ENCODE measurements at regions not wholly inside any gene's neighbourhood (a gene's known extent, or its start where the extent isn't known, plus 50 kb on each side); places are given as distances from the start of the nearest gene placed in this dataset.

DNA sequence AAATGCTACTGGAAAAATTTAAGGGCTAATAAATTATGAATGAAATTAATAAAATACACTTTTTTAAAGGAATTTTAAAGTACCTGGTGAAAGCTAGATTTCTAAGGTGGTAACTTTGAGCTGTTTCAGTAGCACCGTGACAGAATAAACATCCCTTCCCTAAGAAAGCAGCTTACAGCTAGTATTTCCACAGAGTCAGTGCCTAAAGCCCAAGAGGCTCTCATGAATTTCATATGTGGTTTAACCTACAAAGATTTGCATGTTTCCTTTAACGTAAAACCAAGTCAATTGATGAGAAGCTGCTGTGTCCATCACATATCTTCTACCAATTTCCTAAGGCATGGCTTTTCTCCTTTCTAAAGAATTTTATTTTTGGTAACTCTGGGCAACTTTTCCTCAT is 56.8 kb downstream of the IFNG start:
- Histone ChIP-seq H3K27ac (no peak overlapping the region), H3K27me3 (peaks cover 0 to 4% (median 0%) of the 10 kb centered on the region in 11 experiments; a peak in 1 of 22 replicates), H4K20me1 (no peaks in the 10 kb centered on the region), H3K4me1 (peaks cover 0 to 24% (median 5%) of the 10 kb centered on the region in 10 experiments; a peak in 10 of 20 replicates), H3K9ac (no peak overlapping the region), H3K9me3 (replicated peaks in 1 of 11) (no peaks in the 10 kb centered on the region; a peak in 2 of 22 replicates), H3K4me3 (no peak overlapping the region), H3K4me2 (no peak overlapping the region), H3K36me3 (no peaks in the 10 kb centered on the region)
- no peak for TF ChIP-seq Cebpa-rat (IDR thresholded peaks at IDR 0.05)

DNA sequence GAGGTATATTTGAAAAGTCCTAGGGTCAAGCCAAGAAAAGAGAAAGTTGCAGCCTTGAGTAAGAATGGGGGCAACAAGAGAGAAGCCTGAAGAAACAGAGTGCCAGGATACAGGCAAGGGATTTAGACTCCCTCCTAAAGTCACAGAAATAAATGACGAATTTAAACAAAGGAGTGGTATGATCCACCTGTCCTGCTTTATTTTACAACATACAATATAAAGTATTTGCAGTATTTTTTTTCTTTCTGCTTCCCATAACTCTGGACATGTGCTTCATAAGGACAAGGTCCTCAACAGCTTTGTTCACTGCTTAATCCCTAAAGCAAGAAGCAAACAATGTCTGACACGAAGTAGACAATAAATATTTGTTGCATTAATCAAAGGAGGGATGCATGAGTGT is 57.4 kb downstream of the IFNG start:
- no peak for TF ChIP-seq Cebpa-rat (IDR thresholded peaks at IDR 0.05)
- peaks cover 0 to 18% (median 5%) of the 10 kb centered on the region in 10 experiments; a peak in 10 of 20 replicates for H3K4me1 ChIP-seq
- H3K9me3 ChIP-seq (replicated peaks in 1 of 11): no peaks in the 10 kb centered on the region; a peak in 2 of 22 replicates
- no peak overlapping the region for H3K27ac ChIP-seq
- no peak overlapping the region for H3K4me3 ChIP-seq
- H3K4me2 ChIP-seq: no peak overlapping the region
- H3K27me3 ChIP-seq: peaks cover 0 to 4% (median 0%) of the 10 kb centered on the region in 11 experiments; a peak in 1 of 22 replicates
- no peaks in the 10 kb centered on the region for H3K36me3 ChIP-seq
- H4K20me1 ChIP-seq: no peaks in the 10 kb centered on the region
- no peak overlapping the region for H3K9ac ChIP-seq

DNA sequence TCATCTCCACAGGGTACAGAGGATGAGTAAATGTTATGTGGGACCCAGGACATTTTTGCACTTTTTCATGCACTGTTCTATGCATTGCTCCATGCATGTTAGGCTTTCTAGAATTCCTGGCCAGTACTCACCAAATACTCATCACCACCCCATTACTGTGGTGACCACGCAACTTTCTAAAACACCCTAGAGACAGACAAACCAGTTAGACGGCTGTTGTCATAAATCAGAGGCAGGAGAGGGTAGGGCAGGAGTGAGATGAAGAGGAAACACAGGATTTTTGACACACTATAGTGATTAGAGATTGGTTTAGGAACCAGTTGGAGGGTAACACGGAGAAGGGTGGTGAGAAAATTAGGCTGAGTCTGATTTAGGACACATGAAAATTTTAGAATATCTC is 59.3 kb downstream of the IFNG start:
- Histone ChIP-seq H3K9ac (no peak overlapping the region), H3K27me3 (peaks cover 0 to 4% (median 0%) of the 10 kb centered on the region in 11 experiments; a peak in 1 of 22 replicates)
- no peak for TF ChIP-seq Cebpa-rat (IDR thresholded peaks at IDR 0.05)

DNA sequence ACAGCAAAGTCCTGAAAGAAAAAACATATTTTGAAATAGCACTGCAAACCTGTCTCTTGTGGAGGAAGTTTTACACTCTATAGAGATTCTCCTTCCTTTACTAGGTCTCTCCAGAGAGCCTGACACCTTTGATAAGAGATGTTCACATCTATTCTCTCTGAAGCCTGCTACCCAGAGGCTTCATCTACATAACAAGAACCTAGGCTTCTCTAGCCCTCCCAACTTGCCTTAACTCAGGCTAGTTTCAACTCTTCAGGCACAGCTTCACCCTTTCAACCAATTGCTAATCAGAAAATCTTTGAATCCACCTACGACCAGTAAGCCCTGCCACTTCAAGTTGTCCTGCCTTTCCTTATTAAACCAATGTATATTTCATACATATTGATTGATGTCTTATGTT is 60.6 kb downstream of the IFNG start:
- Histone ChIP-seq H4K20me1 (no peaks in the 10 kb centered on the region), H3K4me2 (no peak overlapping the region), H3K27ac (no peak overlapping the region), H3K9ac (no peak overlapping the region), H3K36me3 (no peaks in the 10 kb centered on the region), H3K4me1 (no peaks in the 10 kb centered on the region), H3K9me3 (replicated peaks in 1 of 11) (no peaks in the 10 kb centered on the region; a peak in 2 of 22 replicates), H3K27me3 (peaks cover 0 to 4% (median 0%) of the 10 kb centered on the region in 11 experiments; a peak in 1 of 22 replicates), H3K4me3 (no peak overlapping the region)
- TF ChIP-seq Cebpa-rat (IDR thresholded peaks at IDR 0.05): no peak

More for the DNA sequence above, 59.3 kb downstream of the IFNG start:
- Histone ChIP-seq H3K4me3 (no peak overlapping the region), H3K4me1 (no peaks in the 10 kb centered on the region), H4K20me1 (no peaks in the 10 kb centered on the region), H3K4me2 (no peak overlapping the region), H3K36me3 (no peaks in the 10 kb centered on the region), H3K27ac (no peak overlapping the region), H3K9me3 (replicated peaks in 1 of 11) (no peaks in the 10 kb centered on the region; a peak in 2 of 22 replicates)

DNA sequence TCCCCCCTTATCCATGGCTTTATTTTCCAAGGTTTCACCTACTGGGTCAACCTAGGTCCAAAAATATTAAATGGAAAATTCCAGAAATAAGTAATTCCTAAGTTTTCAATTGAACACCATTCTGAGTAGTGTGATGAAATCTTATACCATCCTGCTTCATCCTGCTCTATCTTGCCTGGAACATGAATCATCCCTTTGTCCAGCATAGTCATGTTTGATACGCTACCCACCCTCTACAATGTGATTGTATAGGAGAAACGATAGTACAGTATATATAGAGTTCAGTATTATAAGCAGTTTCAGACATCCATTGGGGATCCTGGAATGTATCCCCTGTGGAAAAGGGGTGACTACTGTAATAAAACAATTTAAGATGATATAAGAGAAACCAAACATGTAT is 62.2 kb downstream of the IFNG start:
- no peak for TF ChIP-seq Cebpa-rat (IDR thresholded peaks at IDR 0.05)
- Histone ChIP-seq H3K4me2 (no peak overlapping the region), H3K9ac (no peak overlapping the region), H3K27me3 (0 out of 22 replicates have a peak, but pooled peaks cover 0 to under 1% (median 0%) of the 10 kb centered on the region in 11 experiments), H3K9me3 (replicated peaks in 1 of 11) (no peaks in the 10 kb centered on the region; a peak in 2 of 22 replicates), H3K4me1 (no peaks in the 10 kb centered on the region), H3K4me3 (no peak overlapping the region), H4K20me1 (no peaks in the 10 kb centered on the region), H3K27ac (no peak overlapping the region), H3K36me3 (no peaks in the 10 kb centered on the region)

DNA sequence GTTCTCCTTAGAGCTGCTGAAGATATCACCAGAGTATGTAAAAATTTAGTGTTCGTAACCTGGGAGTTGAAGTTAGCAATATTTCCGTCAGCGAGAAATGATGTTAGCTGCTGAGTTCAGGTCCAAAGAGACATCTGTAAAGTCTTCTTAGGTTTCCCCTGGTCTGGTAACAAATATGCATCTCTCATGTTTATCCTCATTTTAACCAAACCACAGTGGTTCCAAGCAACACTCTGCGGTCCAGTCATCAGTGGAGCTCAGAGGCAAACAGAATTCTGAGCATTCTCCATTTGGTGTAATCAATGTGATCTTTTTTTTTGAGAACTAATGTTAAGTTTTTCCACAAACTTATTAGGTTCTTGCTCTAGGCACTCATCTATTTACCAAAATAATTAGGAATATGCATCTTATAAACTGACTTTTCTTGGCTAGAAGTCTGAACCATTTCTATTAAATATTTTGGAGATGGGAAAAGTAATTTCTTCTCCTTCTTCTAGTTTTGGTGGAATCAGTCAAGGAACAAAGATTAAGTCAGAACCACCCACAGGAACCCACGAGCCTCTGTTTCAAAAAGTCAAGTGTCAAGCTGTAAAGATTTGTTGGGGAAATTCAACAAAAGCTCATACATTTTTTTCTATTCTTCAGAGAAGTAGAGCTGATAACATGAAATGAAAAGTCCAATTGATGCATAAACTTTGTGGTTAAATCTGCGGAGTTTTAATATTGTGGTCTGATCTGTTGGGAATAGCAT is 64.7 kb downstream of the IFNG start:
- H3K27ac ChIP-seq: no peak overlapping the region
- H3K36me3 ChIP-seq: no peaks in the 10 kb centered on the region
- H3K4me3 ChIP-seq: no peak overlapping the region
- TF ChIP-seq Cebpa-rat (IDR thresholded peaks at IDR 0.05): no peak
- H4K20me1 ChIP-seq: no peaks in the 10 kb centered on the region
- H3K9me3 ChIP-seq (replicated peaks in 1 of 11): peaks cover 0 to 3% (median under 1%) of the 10 kb centered on the region in 11 experiments; a peak in 8 of 22 replicates
- no peaks in the 10 kb centered on the region for H3K27me3 ChIP-seq
- no peak overlapping the region for H3K4me2 ChIP-seq
- no peaks in the 10 kb centered on the region for H3K4me1 ChIP-seq
- H3K9ac ChIP-seq: no peak overlapping the region

DNA sequence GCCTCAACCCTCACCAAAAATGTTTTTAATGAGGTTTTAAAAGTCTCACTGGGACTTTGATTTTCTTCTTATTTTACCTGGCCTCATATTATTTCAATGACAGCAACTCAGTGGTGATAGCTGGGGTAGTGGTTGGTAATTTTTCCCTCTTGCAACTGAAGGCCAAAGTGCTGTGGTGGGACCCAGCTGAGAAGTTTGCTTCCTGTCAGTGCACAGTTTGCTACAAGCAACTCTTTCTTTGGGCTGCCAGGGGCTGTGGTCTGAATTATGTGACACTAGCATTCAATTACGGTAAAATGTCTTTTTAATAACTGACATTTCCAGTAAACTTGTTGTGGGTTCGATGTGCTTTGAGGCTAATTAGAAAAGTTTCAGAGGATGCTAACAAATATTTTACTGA is 65.3 kb downstream of the IFNG start:
- Histone ChIP-seq H3K4me3 (no peak overlapping the region), H3K4me1 (no peaks in the 10 kb centered on the region), H3K9me3 (replicated peaks in 1 of 11) (peaks cover under 1 to 9% (median 7%) of the 10 kb centered on the region in 11 experiments; a peak in 17 of 22 replicates), H3K9ac (no peak overlapping the region), H3K27me3 (no peaks in the 10 kb centered on the region), H3K36me3 (no peaks in the 10 kb centered on the region), H4K20me1 (no peaks in the 10 kb centered on the region), H3K27ac (no peak overlapping the region), H3K4me2 (no peak overlapping the region)
- no peak for TF ChIP-seq Cebpa-rat (IDR thresholded peaks at IDR 0.05)

DNA sequence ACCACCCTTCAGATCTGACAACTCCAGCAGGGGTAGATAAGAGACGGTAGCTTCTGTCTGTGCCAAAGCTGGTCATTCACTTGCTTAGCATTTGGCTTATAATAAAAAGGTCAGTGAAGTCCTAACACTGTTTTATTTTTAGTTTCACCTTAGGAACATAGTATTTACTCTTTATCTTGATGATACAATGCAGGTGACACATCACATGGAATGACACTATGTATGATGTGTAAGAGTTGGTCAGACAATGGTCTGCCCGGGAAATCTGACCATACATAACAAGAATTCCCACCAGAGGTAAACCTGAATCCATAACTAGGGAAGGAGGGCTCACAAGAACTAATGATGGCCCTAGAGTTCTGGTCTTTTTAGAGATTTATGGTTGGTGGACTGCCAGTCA is 66.6 kb downstream of the IFNG start:
- Histone ChIP-seq H3K36me3 (no peaks in the 10 kb centered on the region), H3K4me3 (no peak overlapping the region), H3K4me2 (no peak overlapping the region), H3K9ac (no peak overlapping the region), H3K27me3 (no peaks in the 10 kb centered on the region), H3K4me1 (no peaks in the 10 kb centered on the region), H3K9me3 (replicated peaks in 1 of 11) (peaks cover 5 to 15% (median 11%) of the 10 kb centered on the region in 11 experiments; a peak in 17 of 22 replicates), H4K20me1 (no peaks in the 10 kb centered on the region), H3K27ac (no peak overlapping the region)
- no peak for TF ChIP-seq Cebpa-rat (IDR thresholded peaks at IDR 0.05)

DNA sequence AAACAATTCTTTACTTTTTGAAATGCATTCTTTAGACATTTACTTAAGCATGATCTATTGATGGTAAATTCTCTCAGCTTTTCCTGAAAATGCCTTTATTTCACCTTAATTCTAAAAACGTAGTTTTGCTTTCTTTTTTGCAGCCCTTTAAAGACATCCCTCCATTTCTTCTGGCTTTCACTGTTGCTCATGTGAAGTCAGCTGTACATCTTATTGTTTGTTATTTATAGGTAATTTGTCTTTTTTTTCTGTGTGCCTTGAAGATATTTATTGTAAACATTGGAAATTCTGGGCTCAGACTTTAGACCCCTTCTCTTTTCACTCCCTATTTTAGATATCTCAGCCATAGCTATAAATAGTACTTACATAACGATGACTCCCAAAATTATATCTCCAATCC is 70.4 kb downstream of the IFNG start:
- no peak for TF ChIP-seq Cebpa-rat (IDR thresholded peaks at IDR 0.05)
- peaks cover 17 to 30% (median 23%) of the 10 kb centered on the region in 11 experiments for H3K9me3 ChIP-seq (replicated peaks in 1 of 11)
- H3K4me1 ChIP-seq: no peaks in the 10 kb centered on the region
- no peak overlapping the region for H3K27ac ChIP-seq
- no peaks in the 10 kb centered on the region for H3K36me3 ChIP-seq
- no peaks in the 10 kb centered on the region for H3K27me3 ChIP-seq
- no peak overlapping the region for H3K4me3 ChIP-seq
- H3K4me2 ChIP-seq: no peak overlapping the region
- no peak overlapping the region for H3K9ac ChIP-seq
- no peaks in the 10 kb centered on the region for H4K20me1 ChIP-seq
